Activated T-helper 1 cell treated with anti-CD3 and anti-CD28 coated beads, Interleukin-2, amount 50 U/mL, for 16 hours (primary cell): ENCODE measurements at regions not wholly inside any gene's neighbourhood (a gene's known extent, or its start where the extent isn't known, plus 50 kb on each side); places are given as distances from the start of the nearest gene placed in this dataset.

Experiments used
- DNase-seq, 2 donors: peaks; one replicate each; pipeline ENCODE4 v3.0.0-alpha.2; 2020; ENCODE audit warnings: low read depth in 1 of 2, low spot score in 1 of 2

- no peak for DNase-seq
These were observed 474.8 kb downstream of the METTL4 start for GRCh38 chr18:2096551-2096950.

GRCh38 chr18:2100694-2101213, 470.6 kb downstream of the METTL4 start:
- no peak for DNase-seq

- DNase-seq: no peak
These were observed 469.3 kb downstream of the METTL4 start for GRCh38 chr18:2102022-2102421.

- DNase-seq: no peak
These were observed 468.0 kb downstream of the METTL4 start for GRCh38 chr18:2103299-2103698.

GRCh38 chr18:2104620-2105462, 466.5 kb downstream of the METTL4 start:
- peak; percentile 4 to 10 for DNase-seq

- DNase-seq: no peak
These were observed 462.7 kb downstream of the METTL4 start for GRCh38 chr18:2108591-2108990.

- no peak for DNase-seq
These were observed 459.8 kb downstream of the METTL4 start for GRCh38 chr18:2111456-2111855.

GRCh38 chr18:2112435-2113045, 458.8 kb downstream of the METTL4 start:
- DNase-seq: no peak

- DNase-seq: no peak
These were observed 457.0 kb downstream of the METTL4 start for GRCh38 chr18:2114289-2114688.

GRCh38 chr18:2114765-2115164, 456.5 kb downstream of the METTL4 start:
- no peak for DNase-seq

GRCh38 chr18:2121224-2121623, 450.1 kb downstream of the METTL4 start:
- DNase-seq: no peak

- no peak for DNase-seq
These were observed 448.2 kb downstream of the METTL4 start for GRCh38 chr18:2123077-2123476.

- DNase-seq: no peak
These were observed 436.9 kb downstream of the METTL4 start for GRCh38 chr18:2134364-2134763.

GRCh38 chr18:2135309-2135708, 436.0 kb downstream of the METTL4 start:
- DNase-seq: no peak

GRCh38 chr18:2138552-2138951, 432.8 kb downstream of the METTL4 start:
- no peak for DNase-seq

GRCh38 chr18:2139691-2140090, 431.6 kb downstream of the METTL4 start:
- DNase-seq: no peak

- DNase-seq: no peak
These were observed 427.7 kb downstream of the METTL4 start for GRCh38 chr18:2143636-2144035.

GRCh38 chr18:2144811-2145210, 426.5 kb downstream of the METTL4 start:
- no peak for DNase-seq

GRCh38 chr18:2146092-2146491, 425.2 kb downstream of the METTL4 start:
- DNase-seq: no peak

GRCh38 chr18:2146754-2147153, 424.6 kb downstream of the METTL4 start:
- DNase-seq: no peak

GRCh38 chr18:2147476-2148230, 423.7 kb downstream of the METTL4 start:
- DNase-seq: no peak

GRCh38 chr18:2148823-2149222, 422.5 kb downstream of the METTL4 start:
- DNase-seq: no peak
